GM12878 (cell line): ENCODE measurements at regions not wholly inside any gene's neighbourhood (a gene's known extent, or its start where the extent isn't known, plus 50 kb on each side); places are given as distances from the start of the nearest gene placed in this dataset.
"Not testable (repeated sequence)": the region's sequence is repeated elsewhere in the genome, so short reads cannot be mapped to it uniquely, and the experiment has no call there.

Experiments
- ATAC-seq: fragments of 200-7000 bp; cut with Tn5 transposase; 3 replicates; pipeline ENCODE4 v1.9.1; 2020; ENCODE audit warnings: mild to moderate bottlenecking, moderate library complexity
- BruUV-seq: library from RNA; stranded (reverse); fragments of 400-500 nt; replicated peaks from 2 replicates; lab custom pipeline; 2021; lab: Mats Ljungman, UMichigan
- CTCF ChIA-PET: fragments of 300-600 bp; sonication (Branson Sonifier 250); formaldehyde crosslinking; extraction: SDS; loops from one replicate; lab custom pipeline; 2021; ENCODE audit warnings: inconsistent platforms; lab: Yijun Ruan, JAX
- POLR2A ChIA-PET: fragments of 350-600 bp; formaldehyde crosslinking; extraction: SDS; loops from one replicate; lab custom pipeline; 2021; ENCODE audit warnings: inconsistent platforms; lab: Charles Lee
- RAD21 ChIA-PET: fragments of 300-600 bp; sonication (Branson Sonifier 250); formaldehyde crosslinking; loops from one replicate; lab custom pipeline; 2023; ENCODE audit warnings: antibody characterized with exemption; ENCODE audit not compliant: unreplicated experiment; lab: Charles Lee
- SMC1A ChIA-PET: fragments of 300-600 bp; sonication (Branson Sonifier 250); formaldehyde crosslinking; loops from one replicate; lab custom pipeline; 2023; ENCODE audit not compliant: unreplicated experiment, uncharacterized antibody; lab: Charles Lee
- DNase-seq: peaks from one replicate; pipeline ENCODE4 v3.0.0-alpha.2; 2011; ENCODE audit warnings: low read depth, low spot score
- FAIRE-seq: peaks from 3 replicates; lab custom pipeline; 2011; peaks lifted over from hg19 to GRCh38; lab: Jason Lieb, UNC
- H2AFZ ChIP-seq: 2 replicates; pipeline ENCODE4 v1.6.0; 2011; ENCODE audit warnings: low read depth, low read length, control low read depth; ENCODE audit not compliant: control insufficient read depth
- H3K27ac ChIP-seq: 2 replicates; pipeline ENCODE4 v1.5.1; 2011; ENCODE audit warnings: control low read depth; ENCODE audit not compliant: control insufficient read depth, insufficient read depth
- H3K27me3 ChIP-seq, 2 experiments: replicated peaks in 1 of 2; 2 replicates each; pipeline versions ENCODE4 v1.6.0 to v1.6.1; 2011; ENCODE audit warnings: low read length in 1 of 2; ENCODE audit not compliant: control insufficient read depth in 2 of 2, insufficient read depth in 2 of 2
- H3K36me3 ChIP-seq, 2 experiments: 2 replicates each; pipeline ENCODE4 v1.5.1; 2011; ENCODE audit warnings: low read length in 1 of 2; ENCODE audit not compliant: control insufficient read depth in 2 of 2, insufficient read depth in 2 of 2
- H3K4me1 ChIP-seq: 2 replicates; pipeline ENCODE4 v1.6.1; 2011; ENCODE audit warnings: mild to moderate bottlenecking, low read length, moderate library complexity, mixed read lengths; ENCODE audit not compliant: control insufficient read depth, insufficient read depth
- H3K4me2 ChIP-seq: 2 replicates; pipeline ENCODE4 v1.6.0; 2011; ENCODE audit warnings: control low read depth; ENCODE audit not compliant: control insufficient read depth, insufficient read depth
- H3K4me3 ChIP-seq: fragments of 200-600 bp; sonication (generic); 2 replicates; pipeline ENCODE4 v1.5.1; 2016
- H3K79me2 ChIP-seq: 2 replicates; pipeline ENCODE4 v1.6.0; 2011; ENCODE audit warnings: low read length; ENCODE audit not compliant: control insufficient read depth, insufficient read depth
- H3K9ac ChIP-seq: 2 replicates; pipeline ENCODE4 v1.8.0; 2011; ENCODE audit warnings: low read length, control low read depth, mixed read lengths; ENCODE audit not compliant: control insufficient read depth, insufficient read depth
- H3K9me3 ChIP-seq: replicated peaks from 3 replicates; pipeline ENCODE4 v1.5.1; 2011; ENCODE audit warnings: mild to moderate bottlenecking, low read length; ENCODE audit not compliant: control insufficient read depth, insufficient read depth
- H4K20me1 ChIP-seq: 2 replicates; pipeline ENCODE4 v1.6.0; 2011; ENCODE audit not compliant: control insufficient read depth, insufficient read depth
- CHD4 ChIP-seq: fragments of 200-600 bp; sonication (generic); IDR thresholded peaks from 2 replicates; pipeline ENCODE4 v1.6.1; 2016; ENCODE audit warnings: mild to moderate bottlenecking
- EZH2 ChIP-seq: IDR thresholded peaks from 2 replicates; pipeline ENCODE4 v1.6.1; 2012; ENCODE audit warnings: low read depth, mild to moderate bottlenecking, control low read depth, inconsistent platforms, low read length, borderline replicate concordance; ENCODE audit not compliant: control insufficient read depth
- KAT2A ChIP-seq: conservative IDR thresholded peaks from 2 replicates; pipeline ENCODE4 v1.6.1; 2011; ENCODE audit warnings: low read depth, low read length; ENCODE audit not compliant: control insufficient read depth
- MEF2B ChIP-seq: fragments of 450-650 bp; IDR thresholded peaks from 2 replicates; pipeline ENCODE4 v1.6.1; 2018; ENCODE audit warnings: mild to moderate bottlenecking, moderate library complexity; ENCODE audit not compliant: partially characterized antibody, poor library complexity, severe bottlenecking
- NR2C2 ChIP-seq: IDR thresholded peaks from 2 replicates; pipeline ENCODE4 v1.6.1; 2011; ENCODE audit warnings: borderline replicate concordance, low read depth; ENCODE audit not compliant: control insufficient read depth, insufficient read length
- NRF1 ChIP-seq: conservative IDR thresholded peaks from 2 replicates; pipeline ENCODE4 v1.6.1; 2011; ENCODE audit warnings: mild to moderate bottlenecking, low read depth, low read length, improper control_type of control experiment
- PAX5 ChIP-seq: IDR thresholded peaks from 2 replicates; pipeline ENCODE4 v1.6.1; 2011; ENCODE audit warnings: low read depth, low read length, borderline replicate concordance
- SMAD1 ChIP-seq: fragments of 450-650 bp; IDR thresholded peaks from 2 replicates; pipeline ENCODE4 v1.6.1; 2018; ENCODE audit warnings: mild to moderate bottlenecking, low read depth; ENCODE audit not compliant: partially characterized antibody
- SREBF2 ChIP-seq: IDR thresholded peaks from 2 replicates; pipeline ENCODE4 v1.6.1; 2012; ENCODE audit warnings: mild to moderate bottlenecking, low read length
- TARDBP ChIP-seq: IDR thresholded peaks from 2 replicates; pipeline ENCODE4 v1.6.1; 2016; ENCODE audit warnings: borderline replicate concordance
- WGBS: methylation state at CpG from one replicate; pipeline ENCODE4 v1.1.6; 2016; ENCODE audit warnings: low lambda C conversion rate; ENCODE audit not compliant: insufficient replicate concordance, insufficient coverage; ENCODE audit errors: missing lambda C conversion rate; 5-methylcytosine and 5-hydroxymethylcytosine counted together
- in situ Hi-C: fragments of 300-500 bp; cut with MboI; formaldehyde crosslinking; loops from 9 replicates; pipeline ENCODE4 v1.14.3; 2018; ENCODE audit warnings: mixed read lengths
- intact Hi-C: fragments of 100-400 bp; cut with micrococcal nuclease; formaldehyde crosslinking; loops from one replicate; pipeline ENCODE4 v1.14.2; 2022; ENCODE audit not compliant: unreplicated experiment
- TF ChIP-seq, protein P1 (sequence below): IDR thresholded peaks from 2 replicates; pipeline ENCODE4 v1.6.1; 2011; ENCODE audit warnings: borderline replicate concordance, low read depth, mild to moderate bottlenecking, moderate library complexity, low read length; ENCODE audit not compliant: insufficient read depth, poor library complexity, severe bottlenecking
- TF ChIP-seq, protein P2 (sequence below): fragments of 450-650 bp; IDR thresholded peaks from 2 replicates; pipeline ENCODE4 v1.6.1; 2016; ENCODE audit warnings: mild to moderate bottlenecking, moderate library complexity, borderline replicate concordance

DNA sequence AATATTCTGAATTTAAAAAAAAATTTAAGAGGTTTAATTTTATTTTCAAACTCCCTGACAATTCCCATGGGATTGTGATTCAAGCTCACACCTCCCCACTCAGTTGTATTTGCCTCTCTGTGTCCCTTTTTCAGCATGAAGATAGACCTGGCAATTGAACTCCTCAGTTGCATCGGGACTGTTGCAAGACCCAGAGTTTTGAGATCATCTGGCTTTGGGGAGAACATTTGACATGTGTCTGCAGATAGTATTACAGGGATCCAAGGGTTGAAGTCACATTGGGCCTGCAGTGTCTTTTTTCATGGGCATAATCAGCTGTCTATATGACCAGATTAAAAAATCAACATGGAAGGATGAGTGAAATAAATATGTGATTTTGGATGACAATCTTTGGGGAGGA lies 91.1 kb upstream of the EOMES start (continued):
- TF ChIP-seq, protein P1, sequence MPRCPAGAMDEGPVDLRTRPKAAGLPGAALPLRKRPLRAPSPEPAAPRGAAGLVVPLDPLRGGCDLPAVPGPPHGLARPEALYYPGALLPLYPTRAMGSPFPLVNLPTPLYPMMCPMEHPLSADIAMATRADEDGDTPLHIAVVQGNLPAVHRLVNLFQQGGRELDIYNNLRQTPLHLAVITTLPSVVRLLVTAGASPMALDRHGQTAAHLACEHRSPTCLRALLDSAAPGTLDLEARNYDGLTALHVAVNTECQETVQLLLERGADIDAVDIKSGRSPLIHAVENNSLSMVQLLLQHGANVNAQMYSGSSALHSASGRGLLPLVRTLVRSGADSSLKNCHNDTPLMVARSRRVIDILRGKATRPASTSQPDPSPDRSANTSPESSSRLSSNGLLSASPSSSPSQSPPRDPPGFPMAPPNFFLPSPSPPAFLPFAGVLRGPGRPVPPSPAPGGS: no peak
- TF ChIP-seq SREBF2: no peak
- TF ChIP-seq CHD4: no peak
- no peak for TF ChIP-seq NR2C2
- TF ChIP-seq PAX5: no peak
- TF ChIP-seq SMAD1: no peak
- TF ChIP-seq NRF1: no peak
- no peak for TF ChIP-seq KAT2A
- TF ChIP-seq, protein P2, sequence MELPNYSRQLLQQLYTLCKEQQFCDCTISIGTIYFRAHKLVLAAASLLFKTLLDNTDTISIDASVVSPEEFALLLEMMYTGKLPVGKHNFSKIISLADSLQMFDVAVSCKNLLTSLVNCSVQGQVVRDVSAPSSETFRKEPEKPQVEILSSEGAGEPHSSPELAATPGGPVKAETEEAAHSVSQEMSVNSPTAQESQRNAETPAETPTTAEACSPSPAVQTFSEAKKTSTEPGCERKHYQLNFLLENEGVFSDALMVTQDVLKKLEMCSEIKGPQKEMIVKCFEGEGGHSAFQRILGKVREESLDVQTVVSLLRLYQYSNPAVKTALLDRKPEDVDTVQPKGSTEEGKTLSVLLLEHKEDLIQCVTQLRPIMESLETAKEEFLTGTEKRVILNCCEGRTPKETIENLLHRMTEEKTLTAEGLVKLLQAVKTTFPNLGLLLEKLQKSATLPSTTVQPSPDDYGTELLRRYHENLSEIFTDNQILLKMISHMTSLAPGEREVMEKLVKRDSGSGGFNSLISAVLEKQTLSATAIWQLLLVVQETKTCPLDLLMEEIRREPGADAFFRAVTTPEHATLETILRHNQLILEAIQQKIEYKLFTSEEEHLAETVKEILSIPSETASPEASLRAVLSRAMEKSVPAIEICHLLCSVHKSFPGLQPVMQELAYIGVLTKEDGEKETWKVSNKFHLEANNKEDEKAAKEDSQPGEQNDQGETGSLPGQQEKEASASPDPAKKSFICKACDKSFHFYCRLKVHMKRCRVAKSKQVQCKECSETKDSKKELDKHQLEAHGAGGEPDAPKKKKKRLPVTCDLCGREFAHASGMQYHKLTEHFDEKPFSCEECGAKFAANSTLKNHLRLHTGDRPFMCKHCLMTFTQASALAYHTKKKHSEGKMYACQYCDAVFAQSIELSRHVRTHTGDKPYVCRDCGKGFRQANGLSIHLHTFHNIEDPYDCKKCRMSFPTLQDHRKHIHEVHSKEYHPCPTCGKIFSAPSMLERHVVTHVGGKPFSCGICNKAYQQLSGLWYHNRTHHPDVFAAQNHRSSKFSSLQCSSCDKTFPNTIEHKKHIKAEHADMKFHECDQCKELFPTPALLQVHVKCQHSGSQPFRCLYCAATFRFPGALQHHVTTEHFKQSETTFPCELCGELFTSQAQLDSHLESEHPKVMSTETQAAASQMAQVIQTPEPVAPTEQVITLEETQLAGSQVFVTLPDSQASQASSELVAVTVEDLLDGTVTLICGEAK: no peak
- TF ChIP-seq EZH2: no peak
- TF ChIP-seq TARDBP: no peak
- TF ChIP-seq MEF2B: no peak

DNA sequence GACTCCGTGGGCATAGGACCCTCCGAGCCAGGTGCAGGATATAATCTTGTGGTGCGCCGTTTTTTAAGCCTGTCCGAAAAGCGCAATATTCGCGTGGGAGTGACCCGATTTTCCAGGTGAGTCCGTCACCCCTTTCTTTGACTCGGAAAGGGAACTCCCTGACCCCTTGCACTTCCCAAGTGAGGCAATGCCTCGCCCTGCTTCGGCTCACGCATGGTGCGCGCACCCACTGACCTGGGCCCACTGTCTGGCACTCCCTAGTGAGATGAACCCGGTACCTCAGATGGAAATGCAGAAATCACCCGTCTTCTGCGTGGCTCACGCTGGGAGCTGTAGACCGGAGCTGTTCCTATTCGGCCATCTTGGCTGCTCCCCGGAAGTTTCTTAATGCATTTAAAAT lies 99.5 kb upstream of the EOMES start:
- H3K9ac ChIP-seq, H3K4me3 ChIP-seq, BruUV-seq, in situ Hi-C loops, H3K36me3 ChIP-seq, RAD21 ChIA-PET, H3K4me2 ChIP-seq, H4K20me1 ChIP-seq, H2AFZ ChIP-seq, FAIRE-seq, POLR2A ChIA-PET, ATAC-seq, H3K9me3 ChIP-seq, H3K27ac ChIP-seq, H3K79me2 ChIP-seq, H3K4me1 ChIP-seq, CTCF ChIA-PET, DNase-seq, intact Hi-C loops, H3K27me3 ChIP-seq: not testable (repeated sequence)
- WGBS: 77% methylated on average over 12 of the region's 23 CpGs
- SMC1A ChIA-PET: interaction anchor here (1.4 kb wide), 1 partner anchor 27 kb away, joined by 3 read pairs; no protein-coding TSS in a partner anchor
